SK-N-SH (cell line): ENCODE measurements at regions not wholly inside any gene's neighbourhood (a gene's known extent, or its start where the extent isn't known, plus 50 kb on each side); places are given as distances from the start of the nearest gene placed in this dataset.

ENCODE experiments used
- CTCF ChIP-seq: fragments of 200-600 bp; sonication (generic); IDR thresholded peaks from 2 replicates; pipeline ENCODE4 v1.6.1; 2017; ENCODE audit warnings: antibody characterized with exemption, mild to moderate bottlenecking, moderate library complexity
- ELF1 ChIP-seq: IDR thresholded peaks from 2 replicates; pipeline ENCODE4 v1.4.0; 2012
- FOXJ3 ChIP-seq: sonication (generic); formaldehyde crosslinking; IDR thresholded peaks from 2 replicates; pipeline ENCODE4 v1.5.1; 2020; ENCODE audit warnings: mild to moderate bottlenecking, missing genetic modification reagents
- MXI1 ChIP-seq: IDR thresholded peaks from 2 replicates; pipeline ENCODE4 v1.6.1; 2012; ENCODE audit warnings: mild to moderate bottlenecking, low read depth, low read length, improper control_type of control experiment
- RCOR1 ChIP-seq: fragments of 150-350 bp; IDR thresholded peaks from 2 replicates; pipeline ENCODE4 v1.6.1; 2017; ENCODE audit warnings: antibody characterized with exemption, low read length
- YY1 ChIP-seq: IDR thresholded peaks from 2 replicates; pipeline ENCODE4 v1.4.0; 2012; ENCODE audit warnings: low read depth, mild to moderate bottlenecking

GRCh38 chr10:33754052-33754451, 419.6 kb upstream of the NRP1 start:
- TF ChIP-seq CTCF (no peak), RCOR1 (no peak), FOXJ3 (CRISPR knock-in tag) (no peak), YY1 (no peak), MXI1 (no peak), ELF1 (no peak)
